Lower leg skin (tissue), 4 donors: ENCODE measurements at regions not wholly inside any gene's neighbourhood (a gene's known extent, or its start where the extent isn't known, plus 50 kb on each side); places are given as distances from the start of the nearest gene placed in this dataset.

Experiments
- DNase-seq, 2 donors: peaks; one replicate each; pipeline ENCODE4 v3.0.0-alpha.2; 2019; ENCODE audit warnings: low spot score in 2 of 2
- H3K4me3 ChIP-seq: fragments of 200-600 bp; sonication (generic); 2 replicates; pipeline ENCODE4 v1.5.1; 2017; ENCODE audit warnings: mild to moderate bottlenecking, low read depth; ENCODE audit not compliant: poor library complexity, severe bottlenecking
- POLR2A ChIP-seq, 2 donors: fragments of 450-650 bp; IDR thresholded peaks; one replicate each; pipeline ENCODE4 v1.6.1; 2016 to 2017; ENCODE audit warnings: antibody characterized with exemption in 2 of 2, mild to moderate bottlenecking in 1 of 2, moderate library complexity in 1 of 2
- WGBS, 2 donors: methylation state at CpG; one replicate each; pipeline ENCODE4 v1.1.5; 2018; 5-methylcytosine and 5-hydroxymethylcytosine counted together
- intact Hi-C: fragments of 100-400 bp; cut with DNase I; formaldehyde crosslinking; loops from one replicate; pipeline ENCODE4 v1.15.0; 2023; ENCODE audit warnings: low total_unique reads
- TF ChIP-seq, protein P1 (sequence below), 3 donors: fragments of 450-650 bp; IDR thresholded peaks; one replicate each; pipeline ENCODE4 v1.5.1; 2016; ENCODE audit warnings: antibody characterized with exemption in 3 of 3, mild to moderate bottlenecking in 3 of 3, moderate library complexity in 2 of 3

DNA sequence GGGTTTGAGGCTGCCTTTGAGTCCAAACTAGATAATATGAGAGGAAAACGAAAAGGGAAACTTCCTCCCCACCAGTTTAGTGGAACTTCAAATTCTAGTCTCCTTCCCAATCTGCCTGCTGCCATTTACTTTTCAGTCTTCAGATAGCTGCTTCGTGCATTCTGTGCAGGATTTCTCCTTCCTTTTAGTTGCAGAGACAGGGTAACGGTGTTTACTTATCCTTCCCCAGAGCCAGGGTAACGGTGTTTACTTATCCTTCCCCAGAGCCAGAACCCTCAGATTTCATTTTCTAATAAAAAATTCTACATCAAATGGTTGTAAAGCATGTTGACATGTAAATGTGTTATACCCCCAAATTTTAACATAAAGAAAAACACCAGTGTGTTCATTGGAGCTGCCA, 282.6 kb downstream of the VPS13C start:
- TF ChIP-seq, protein P1, sequence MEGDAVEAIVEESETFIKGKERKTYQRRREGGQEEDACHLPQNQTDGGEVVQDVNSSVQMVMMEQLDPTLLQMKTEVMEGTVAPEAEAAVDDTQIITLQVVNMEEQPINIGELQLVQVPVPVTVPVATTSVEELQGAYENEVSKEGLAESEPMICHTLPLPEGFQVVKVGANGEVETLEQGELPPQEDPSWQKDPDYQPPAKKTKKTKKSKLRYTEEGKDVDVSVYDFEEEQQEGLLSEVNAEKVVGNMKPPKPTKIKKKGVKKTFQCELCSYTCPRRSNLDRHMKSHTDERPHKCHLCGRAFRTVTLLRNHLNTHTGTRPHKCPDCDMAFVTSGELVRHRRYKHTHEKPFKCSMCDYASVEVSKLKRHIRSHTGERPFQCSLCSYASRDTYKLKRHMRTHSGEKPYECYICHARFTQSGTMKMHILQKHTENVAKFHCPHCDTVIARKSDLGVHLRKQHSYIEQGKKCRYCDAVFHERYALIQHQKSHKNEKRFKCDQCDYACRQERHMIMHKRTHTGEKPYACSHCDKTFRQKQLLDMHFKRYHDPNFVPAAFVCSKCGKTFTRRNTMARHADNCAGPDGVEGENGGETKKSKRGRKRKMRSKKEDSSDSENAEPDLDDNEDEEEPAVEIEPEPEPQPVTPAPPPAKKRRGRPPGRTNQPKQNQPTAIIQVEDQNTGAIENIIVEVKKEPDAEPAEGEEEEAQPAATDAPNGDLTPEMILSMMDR (IDR thresholded peaks at IDR 0.05), result no peak
- TF ChIP-seq POLR2A (IDR thresholded peaks at IDR 0.05), result no peak
- WGBS, 2 donors, result 69 to 78% methylated on average over 4 of the region's 4 CpGs
- no peak for DNase-seq
- intact Hi-C loops, result no loop called here
- H3K4me3 ChIP-seq, result no peak overlapping the region

DNA sequence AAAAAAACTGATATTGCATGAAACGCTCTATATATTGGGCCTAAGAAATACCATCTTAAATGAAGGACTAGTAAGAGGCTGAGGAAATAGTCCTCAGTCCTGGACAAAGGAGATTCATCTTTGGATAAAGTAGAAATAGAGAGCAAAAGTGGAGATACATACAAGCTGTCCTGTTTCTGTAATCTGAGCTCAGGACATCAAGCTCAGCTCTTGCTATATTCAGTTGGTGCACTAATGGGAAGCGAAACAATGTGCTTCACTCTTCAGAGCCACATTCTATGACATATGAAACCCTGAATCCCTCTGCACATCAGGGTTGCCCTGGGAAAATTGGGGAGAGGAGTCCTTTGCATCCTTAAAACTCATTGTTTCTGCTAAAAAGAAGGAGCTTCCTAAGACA, 290.7 kb downstream of the VPS13C start:
- WGBS, 2 donors, result 92 to 95% methylated on average over 2 of the region's 2 CpGs
- TF ChIP-seq, protein P1 (IDR thresholded peaks at IDR 0.05), result no peak
- no peak for TF ChIP-seq POLR2A (IDR thresholded peaks at IDR 0.05)
- intact Hi-C loops, result no loop called here
- no peak overlapping the region for H3K4me3 ChIP-seq
- no peak for DNase-seq

DNA sequence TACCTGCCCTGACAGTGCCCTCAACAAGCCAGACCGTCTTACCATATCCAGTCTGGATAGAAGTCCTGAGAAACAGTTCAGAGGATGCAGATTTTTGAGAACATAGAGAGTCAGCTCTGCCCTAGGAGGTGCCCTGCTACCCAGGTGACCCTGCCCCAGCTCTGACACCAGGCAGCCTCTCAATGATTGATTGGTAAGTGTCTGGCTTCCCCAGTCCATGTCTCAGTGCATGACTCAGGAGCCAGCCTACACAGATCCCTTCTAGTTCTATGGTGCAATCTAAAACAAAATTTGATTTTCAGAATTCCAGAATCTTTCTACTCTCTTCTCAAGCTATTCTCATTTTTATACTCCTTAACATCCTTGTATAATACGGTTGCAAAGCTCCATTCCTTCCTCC, 292.1 kb downstream of the VPS13C start:
- H3K4me3 ChIP-seq, result no peak overlapping the region
- TF ChIP-seq POLR2A (IDR thresholded peaks at IDR 0.05), result no peak
- TF ChIP-seq, protein P1 (IDR thresholded peaks at IDR 0.05), result no peak
- intact Hi-C loops, result no loop called here
- 91 to 96% methylated on average over 2 of the region's 2 CpGs for WGBS, 2 donors
- DNase-seq, result no peak

DNA sequence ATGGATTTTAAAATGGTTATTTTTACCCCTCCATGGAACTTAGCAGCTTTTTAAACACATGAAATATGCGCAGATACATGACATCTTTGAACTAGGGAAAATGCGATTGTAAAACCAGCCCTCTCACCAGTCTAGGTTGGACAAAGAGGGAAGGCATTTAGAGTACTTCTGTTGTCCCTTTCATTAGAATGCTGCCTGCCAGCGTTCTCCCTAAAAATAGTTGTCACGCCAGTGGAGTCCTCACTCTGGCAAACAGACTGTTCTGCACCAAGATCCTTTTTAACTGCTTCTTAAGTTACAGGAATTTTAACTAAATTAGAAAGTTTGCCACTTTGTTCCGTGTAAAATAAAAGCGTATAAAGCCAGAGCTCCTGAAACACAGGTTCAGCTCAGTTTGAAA, 295.3 kb downstream of the VPS13C start:
- WGBS, 2 donors, result 64 to 77% methylated on average over 6 of the region's 6 CpGs
- DNase-seq, result no peak
- TF ChIP-seq, protein P1 (IDR thresholded peaks at IDR 0.05), result no peak
- no peak for TF ChIP-seq POLR2A (IDR thresholded peaks at IDR 0.05)
- intact Hi-C loops, result no loop called here
- no peak overlapping the region for H3K4me3 ChIP-seq

DNA sequence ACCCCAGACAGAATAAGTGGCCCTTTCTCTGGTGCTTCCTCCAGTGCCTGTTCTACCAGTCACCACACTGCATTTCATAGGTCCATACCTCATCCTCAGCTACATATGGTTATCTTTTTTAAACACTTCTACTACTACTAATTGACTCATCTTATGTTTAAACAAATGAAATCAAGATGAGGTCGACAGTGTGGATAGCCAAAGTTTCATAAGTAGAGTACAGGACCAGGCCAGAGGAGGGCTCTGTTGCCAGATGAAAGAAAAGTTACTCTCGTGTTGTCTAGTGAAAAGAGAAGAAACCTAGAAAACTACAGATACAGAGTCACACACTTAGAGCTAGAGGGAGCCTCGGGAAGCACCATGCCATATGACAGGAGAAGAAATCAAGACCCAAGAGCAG, 296.1 kb downstream of the VPS13C start:
- H3K4me3 ChIP-seq, result no peak overlapping the region
- intact Hi-C loops, result no loop called here
- no peak for TF ChIP-seq POLR2A (IDR thresholded peaks at IDR 0.05)
- TF ChIP-seq, protein P1 (IDR thresholded peaks at IDR 0.05), result no peak
- no peak for DNase-seq
- 69 to 70% methylated on average over 3 of the region's 3 CpGs for WGBS, 2 donors

DNA sequence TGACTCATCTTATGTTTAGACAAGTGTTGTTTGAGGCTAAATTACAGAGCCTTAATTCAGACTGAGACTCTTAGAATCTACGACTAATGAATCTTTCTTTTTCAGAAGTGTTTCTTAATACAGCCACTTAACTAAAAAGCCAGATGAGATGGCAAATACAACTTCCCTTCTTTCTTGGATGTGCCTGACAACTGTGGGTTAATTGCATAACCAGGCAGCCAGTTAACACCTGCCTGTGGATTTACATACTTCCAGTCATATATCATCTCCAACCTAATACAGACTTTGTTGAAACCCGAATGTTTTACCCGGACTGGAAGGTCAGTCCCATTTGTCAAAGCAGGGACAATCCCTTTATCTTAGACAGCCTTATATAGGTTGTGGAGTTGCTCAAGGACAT, 297.6 kb downstream of the VPS13C start:
- TF ChIP-seq POLR2A (IDR thresholded peaks at IDR 0.05), result no peak
- TF ChIP-seq, protein P1 (IDR thresholded peaks at IDR 0.05), result no peak
- 42 to 44% methylated on average over 3 of the region's 3 CpGs for WGBS, 2 donors
- intact Hi-C loops, result no loop called here

More for the DNA sequence above, 297.6 kb downstream of the VPS13C start:
- DNase-seq, result no peak
- no peak overlapping the region for H3K4me3 ChIP-seq
